ENCODE measurements at regions not wholly inside any gene's neighbourhood (a gene's known extent, or its start where the extent isn't known, plus 50 kb on each side); places are given as distances from the start of the nearest gene placed in this dataset.

- no peak overlapping the region for H3K27ac ChIP-seq
- no peaks in the 10 kb centered on the region for H3K27me3 ChIP-seq
- H3K4me1 ChIP-seq, result no peaks in the 10 kb centered on the region
- H3K9me3 ChIP-seq, result no peaks in the 10 kb centered on the region
- DNase-seq (ENCODE audit: low spot score in 2 of 2), result no peak
- intact Hi-C loops (cut with DNase I; ENCODE audit: low total_unique reads), result no loop called here
- no peak overlapping the region for H3K4me3 ChIP-seq
- no peaks in the 10 kb centered on the region for H3K36me3 ChIP-seq
- TF ChIP-seq POLR2AphosphoS5 (IDR thresholded peaks at IDR 0.05) (no peak), POLR2A (IDR thresholded peaks at IDR 0.05) (no peak), CTCF (IDR thresholded peaks at IDR 0.05) (no peak)
Measured at GRCh38 chr3:145620002-145620401, 541.0 kb downstream of the PLOD2 start.

DNA sequence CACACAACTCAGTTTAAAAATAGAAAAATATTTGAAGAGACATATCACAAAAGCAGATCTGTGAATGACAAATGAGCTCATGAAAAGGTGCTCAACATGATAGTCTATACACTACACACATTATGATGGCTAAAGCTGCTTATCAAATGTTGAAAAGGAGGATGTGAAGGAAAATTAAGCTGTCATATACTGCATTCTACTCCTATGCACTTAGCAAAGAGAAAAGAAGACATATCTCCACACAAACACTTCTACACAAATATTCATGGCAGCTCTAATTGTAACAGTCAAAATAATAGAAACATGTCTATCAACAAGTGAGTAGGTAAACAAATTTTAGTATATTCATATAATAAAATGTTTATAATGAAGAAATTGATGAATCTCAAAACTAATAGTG is 540.5 kb downstream of the PLOD2 start:
- H3K27me3 ChIP-seq, result no peaks in the 10 kb centered on the region
- no peaks in the 10 kb centered on the region for H3K36me3 ChIP-seq
- H3K9me3 ChIP-seq, result no peaks in the 10 kb centered on the region
- DNase-seq (ENCODE audit: low spot score in 2 of 2), result no peak
- H3K27ac ChIP-seq, result no peak overlapping the region
- no peaks in the 10 kb centered on the region for H3K4me1 ChIP-seq
- intact Hi-C loops (cut with DNase I; ENCODE audit: low total_unique reads), result no loop called here
- no peak overlapping the region for H3K4me3 ChIP-seq
- TF ChIP-seq CTCF (IDR thresholded peaks at IDR 0.05) (no peak), POLR2AphosphoS5 (IDR thresholded peaks at IDR 0.05) (no peak), POLR2A (IDR thresholded peaks at IDR 0.05) (no peak)

DNA sequence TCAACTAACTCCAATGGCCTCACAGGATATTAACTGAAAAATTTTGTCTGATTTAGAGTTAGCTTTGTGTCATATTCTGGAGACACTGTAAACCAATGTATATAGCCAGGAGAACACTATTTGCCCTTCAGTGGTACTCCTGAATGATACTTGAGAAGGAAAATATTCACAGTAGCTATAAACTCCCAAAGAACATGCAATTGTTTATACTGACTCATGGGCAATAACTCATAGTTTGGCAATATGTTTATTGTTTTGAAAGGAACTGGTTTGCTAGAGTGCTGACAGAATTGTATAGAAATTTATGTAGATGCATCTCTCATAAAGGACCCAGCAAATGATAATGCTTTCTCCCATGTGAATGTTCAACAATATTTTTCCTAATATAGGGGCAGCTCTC is 537.6 kb downstream of the PLOD2 start:
- Histone ChIP-seq H3K27ac (no peak overlapping the region), H3K27me3 (no peaks in the 10 kb centered on the region), H3K9me3 (no peaks in the 10 kb centered on the region), H3K4me1 (no peaks in the 10 kb centered on the region), H3K4me3 (no peak overlapping the region), H3K36me3 (no peaks in the 10 kb centered on the region)
- TF ChIP-seq CTCF (IDR thresholded peaks at IDR 0.05), result no peak
- TF ChIP-seq POLR2A (IDR thresholded peaks at IDR 0.05), result no peak
- no peak for TF ChIP-seq POLR2AphosphoS5 (IDR thresholded peaks at IDR 0.05)
- intact Hi-C loops (cut with DNase I; ENCODE audit: low total_unique reads), result no loop called here
- DNase-seq (ENCODE audit: low spot score in 2 of 2), result no peak

GRCh38 chr3:145628211-145628610 is 532.8 kb downstream of the PLOD2 start:
- no peak for TF ChIP-seq CTCF (IDR thresholded peaks at IDR 0.05)
- no peak for TF ChIP-seq POLR2AphosphoS5 (IDR thresholded peaks at IDR 0.05)
- no peak for TF ChIP-seq POLR2A (IDR thresholded peaks at IDR 0.05)
- H3K36me3 ChIP-seq, result no peaks in the 10 kb centered on the region
- H3K27me3 ChIP-seq, result no peaks in the 10 kb centered on the region
- no peaks in the 10 kb centered on the region for H3K4me1 ChIP-seq
- H3K27ac ChIP-seq, result no peak overlapping the region
- peaks cover 0 to 17% of the 10 kb centered on the region in 2 donors for H3K9me3 ChIP-seq
- H3K4me3 ChIP-seq, result no peak overlapping the region
- intact Hi-C loops (cut with DNase I; ENCODE audit: low total_unique reads), result no loop called here
- no peak for DNase-seq (ENCODE audit: low spot score in 2 of 2)

DNA sequence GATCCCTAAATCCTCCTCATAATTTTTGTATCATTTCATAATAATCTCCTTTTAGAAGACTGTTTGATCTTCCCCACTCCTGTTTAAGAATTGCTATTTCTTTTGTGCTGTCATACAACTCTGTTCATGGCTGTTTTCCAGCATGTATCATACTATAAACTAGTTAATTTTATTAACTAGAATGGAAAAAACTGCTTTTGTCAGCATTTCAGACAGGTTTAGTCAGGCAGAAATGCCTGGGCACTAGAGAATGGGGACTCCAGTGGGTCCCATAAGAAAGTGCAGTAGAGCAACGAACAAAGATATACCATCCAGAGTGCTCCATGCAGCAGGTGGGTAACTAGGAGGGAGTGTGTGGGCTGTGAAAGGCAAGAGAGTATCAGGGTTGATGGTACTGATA is 523.9 kb downstream of the PLOD2 start:
- Histone ChIP-seq H3K9me3 (peaks cover 0 to 4% of the 10 kb centered on the region in 2 donors), H3K27ac (no peak overlapping the region), H3K27me3 (no peaks in the 10 kb centered on the region), H3K4me3 (no peak overlapping the region), H3K4me1 (no peaks in the 10 kb centered on the region), H3K36me3 (no peaks in the 10 kb centered on the region)
- DNase-seq (ENCODE audit: low spot score in 2 of 2), result no peak
- TF ChIP-seq POLR2A (IDR thresholded peaks at IDR 0.05), result no peak
- TF ChIP-seq POLR2AphosphoS5 (IDR thresholded peaks at IDR 0.05), result no peak
- TF ChIP-seq CTCF (IDR thresholded peaks at IDR 0.05), result no peak
- intact Hi-C loops (cut with DNase I; ENCODE audit: low total_unique reads), result no loop called here

Measured in breast epithelium (tissue), 4 donors.